ENCODE measurements at regions not wholly inside any gene's neighbourhood (a gene's known extent, or its start where the extent isn't known, plus 50 kb on each side); places are given as distances from the start of the nearest gene placed in this dataset.

DNA sequence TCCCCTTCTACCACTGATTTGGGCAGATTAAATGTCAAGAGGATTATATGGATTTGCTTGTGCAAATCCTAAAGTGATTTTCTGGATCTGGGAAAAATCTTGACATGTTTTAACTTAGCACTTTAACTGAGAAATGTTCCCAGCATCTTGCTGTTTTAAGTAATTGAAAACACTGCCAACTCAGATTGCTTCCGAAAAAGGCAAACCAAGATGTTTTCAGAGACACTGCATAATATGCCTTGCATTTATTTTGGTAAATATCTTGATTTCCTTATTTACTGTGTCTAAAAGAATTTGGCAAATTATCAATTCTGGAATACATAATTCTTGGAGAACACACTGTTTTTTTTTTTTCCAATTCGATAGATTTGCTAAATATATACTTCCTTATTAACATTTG is 385.0 kb upstream of the FAM98A start:
- no peak overlapping the region for H4K8ac ChIP-seq (ENCODE audit: extremely low read depth, insufficient read depth, low read length)
- H3K27me3 ChIP-seq (replicated peaks in 1 of 4; ENCODE audit: control insufficient read depth in 3 of 4, extremely low read depth in 1 of 4, insufficient read depth in 3 of 4, low read length in 3 of 4) = no peaks in the 10 kb centered on the region
- H2BK20ac ChIP-seq (ENCODE audit: low read length) = no peak overlapping the region
- no peaks in the 10 kb centered on the region for H3K36me3 ChIP-seq (ENCODE audit: control insufficient read depth in 2 of 4, insufficient read depth in 4 of 4, low read length in 3 of 4)
- no peak overlapping the region for H2BK120ac ChIP-seq (replicated peaks; ENCODE audit: low read depth, low read length)
- no peak overlapping the region for H2AK5ac ChIP-seq (ENCODE audit: low read depth, low read length)
- H3K14ac ChIP-seq (ENCODE audit: insufficient read length) = no peak overlapping the region
- no peak overlapping the region for H3K4me2 ChIP-seq (ENCODE audit: insufficient read depth in 1 of 2, low read depth in 2 of 2, low read length in 2 of 2)
- no peak overlapping the region for H2BK12ac ChIP-seq (ENCODE audit: low read depth, low read length)
- no peaks in the 10 kb centered on the region for H4K20me1 ChIP-seq (replicated peaks in 1 of 2; ENCODE audit: control insufficient read depth in 1 of 2, insufficient read depth in 2 of 2, low read length in 2 of 2)
- H2BK15ac ChIP-seq (ENCODE audit: low read length) = no peak overlapping the region
- no peaks in the 10 kb centered on the region for H3K79me1 ChIP-seq (ENCODE audit: low read depth, low read length)
- no peak overlapping the region for H3K56ac ChIP-seq (replicated peaks; ENCODE audit: insufficient read length, low read depth, low read length)
- no peak overlapping the region for H2AFZ ChIP-seq (ENCODE audit: low read length)
- H2BK5ac ChIP-seq (ENCODE audit: low read depth, low read length) = no peak overlapping the region
- POLR2A ChIA-PET (ENCODE audit: partially characterized antibody) = no interaction called here
- H4K5ac ChIP-seq (ENCODE audit: insufficient read length, low read depth, low read length) = no peak overlapping the region
- H3K23me2 ChIP-seq (ENCODE audit: low read depth, low read length) = no peaks in the 10 kb centered on the region
- FAIRE-seq (no peak), DNase-seq (ENCODE audit: low read depth in 1 of 2, low spot score in 2 of 2) (no peak)
- H3K4ac ChIP-seq (replicated peaks; ENCODE audit: insufficient read length, low read depth, low read length) = no peak overlapping the region
- CTCF ChIA-PET (ENCODE audit: partially characterized antibody) = no interaction called here
- no peak overlapping the region for H3K18ac ChIP-seq (ENCODE audit: extremely low read depth, low read length)
- no peak overlapping the region for H3K27ac ChIP-seq (ENCODE audit: low read depth, low read length)
- H3K4me1 ChIP-seq (replicated peaks in 1 of 4; ENCODE audit: control insufficient read depth in 3 of 4, insufficient read depth in 4 of 4, low read length in 3 of 4) = no peaks in the 10 kb centered on the region
- WGBS, 2 experiments (ENCODE audit: extremely low coverage in 1 of 2, insufficient coverage in 1 of 2, insufficient read length in 1 of 2, insufficient replicate concordance in 2 of 2, low coverage in 1 of 2, low lambda C conversion rate in 2 of 2, missing lambda C conversion rate in 1 of 2) = 86% methylated on average over 2 of the region's 2 CpGs; no CpG with 5 or more reads in 1 of the 2 experiments
- no peak overlapping the region for H3K4me3 ChIP-seq (ENCODE audit: extremely low read depth in 1 of 4, insufficient read depth in 2 of 4, low read depth in 3 of 4, low read length in 4 of 4)
- no peak overlapping the region for H4K91ac ChIP-seq (replicated peaks; ENCODE audit: insufficient read length, low read length)
- H3K9ac ChIP-seq (replicated peaks in 1 of 4; ENCODE audit: extremely low read depth in 1 of 4, low read depth in 3 of 4, low read length in 3 of 4) = no peak overlapping the region
- H3K9me3 ChIP-seq (ENCODE audit: insufficient read depth in 2 of 2, low read depth in 1 of 2, low read length in 1 of 2) = peaks cover 2 to 6% of the 10 kb centered on the region in 2 experiments; a peak in 1 of 4 replicates
- no peak overlapping the region for H3K23ac ChIP-seq (ENCODE audit: insufficient read length)
- no peaks in the 10 kb centered on the region for H3K79me2 ChIP-seq (ENCODE audit: control insufficient read depth in 1 of 2, insufficient read depth in 2 of 2, low read length in 2 of 2)
- no peak for TF ChIP-seq SP2 (IDR thresholded peaks at IDR 0.05; ENCODE audit: low read length)
- no peak for TF ChIP-seq RNF2 (IDR thresholded peaks at IDR 0.05; ENCODE audit: borderline replicate concordance, low read depth, low read length, missing control alignments, poor library complexity, severe bottlenecking)
- TF ChIP-seq RBBP5 (IDR thresholded peaks at IDR 0.05; ENCODE audit: borderline replicate concordance, low read depth, low read length) = no peak
- TF ChIP-seq TCF12 (IDR thresholded peaks at IDR 0.05; ENCODE audit: low read depth, low read length) = no peak
- TF ChIP-seq, protein P1, sequence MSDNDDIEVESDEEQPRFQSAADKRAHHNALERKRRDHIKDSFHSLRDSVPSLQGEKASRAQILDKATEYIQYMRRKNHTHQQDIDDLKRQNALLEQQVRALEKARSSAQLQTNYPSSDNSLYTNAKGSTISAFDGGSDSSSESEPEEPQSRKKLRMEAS (IDR thresholded peaks at IDR 0.05) = no peak
- TF ChIP-seq SUZ12 (IDR thresholded peaks at IDR 0.05; ENCODE audit: low read length) = no peak
- no peak for TF ChIP-seq CBX5 (IDR thresholded peaks at IDR 0.05; ENCODE audit: low read depth, low read length)
- no peak for TF ChIP-seq BACH1 (IDR thresholded peaks at IDR 0.05; ENCODE audit: low read length)
- TF ChIP-seq POU5F1 (IDR thresholded peaks at IDR 0.05; ENCODE audit: low read depth, low read length) = no peak
- TF ChIP-seq SAP30 (IDR thresholded peaks at IDR 0.05; ENCODE audit: insufficient read depth, insufficient replicate concordance, low read length) = no peak
- TF ChIP-seq GABPA (IDR thresholded peaks at IDR 0.05; ENCODE audit: borderline replicate concordance, insufficient read depth, low read length) = no peak
- TF ChIP-seq, protein P2, sequence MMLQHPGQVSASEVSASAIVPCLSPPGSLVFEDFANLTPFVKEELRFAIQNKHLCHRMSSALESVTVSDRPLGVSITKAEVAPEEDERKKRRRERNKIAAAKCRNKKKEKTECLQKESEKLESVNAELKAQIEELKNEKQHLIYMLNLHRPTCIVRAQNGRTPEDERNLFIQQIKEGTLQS (IDR thresholded peaks at IDR 0.05; ENCODE audit: insufficient read depth, low read depth, low read length) = no peak

All from H1 (cell line).